ENCODE measurements at regions not wholly inside any gene's neighbourhood (a gene's known extent, or its start where the extent isn't known, plus 50 kb on each side); places are given as distances from the start of the nearest gene placed in this dataset.
"Not testable (repeated sequence)": the region's sequence is repeated elsewhere in the genome, so short reads cannot be mapped to it uniquely, and the experiment has no call there.

DNA sequence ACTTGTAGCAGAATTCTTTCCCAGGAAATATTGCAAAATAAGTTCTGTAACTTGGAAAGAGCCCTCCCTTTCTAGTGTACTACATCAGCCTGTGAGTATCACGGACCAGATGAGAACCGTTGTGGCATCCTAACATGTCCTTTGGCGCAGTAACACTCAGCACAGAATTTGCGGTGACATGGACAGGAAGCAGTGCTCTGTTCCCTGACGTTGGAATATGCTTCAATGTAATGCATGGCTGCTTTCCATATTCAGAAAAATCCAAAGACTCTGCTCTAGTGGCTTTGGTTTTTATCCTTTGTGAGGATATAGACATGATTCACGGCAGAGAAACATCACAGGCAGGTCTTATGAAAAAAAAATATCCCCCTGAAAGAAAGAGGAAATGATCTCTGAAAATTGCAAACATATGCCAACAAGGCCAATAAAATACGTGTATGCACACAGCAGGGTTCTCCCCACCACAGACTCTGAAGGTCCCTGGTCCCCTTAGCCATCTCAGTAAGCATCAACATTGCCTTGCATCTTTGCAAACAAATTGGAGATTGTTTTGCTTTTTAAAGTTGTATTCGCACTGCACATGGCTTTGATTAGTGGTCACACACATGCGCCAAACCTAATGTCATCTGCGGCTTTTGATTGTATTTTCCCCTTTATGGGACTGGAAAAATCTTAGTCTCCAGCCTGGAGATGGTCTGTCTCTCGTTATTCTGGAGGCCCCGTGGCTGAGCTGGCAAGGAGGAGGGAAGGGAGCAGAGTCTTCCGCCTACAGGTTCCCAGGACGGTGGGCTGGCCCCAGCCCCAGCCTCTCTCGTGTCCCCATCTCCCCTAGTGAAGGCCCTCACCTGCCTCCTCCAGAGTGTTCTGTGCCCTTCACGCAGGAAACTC, 122.9 kb downstream of the COPS8 start:
- ATAC-seq (no peak), DNase-seq (no peak)
- intact Hi-C loops (cut with DNase I, micrococcal nuclease) = no loop called here

GRCh38 chr2:237209885-237210284, 124.2 kb downstream of the COPS8 start:
- intact Hi-C loops (cut with DNase I, micrococcal nuclease) = no loop called here
- no peak for DNase-seq

GRCh38 chr2:237210297-237210696, 124.6 kb downstream of the COPS8 start:
- DNase-seq (no peak), ATAC-seq (no peak)
- intact Hi-C loops (cut with DNase I, micrococcal nuclease) = no loop called here

More at GRCh38 chr2:237209885-237210284, 124.2 kb downstream of the COPS8 start:
- ATAC-seq = no peak

GRCh38 chr2:237210763-237211162, 125.1 kb downstream of the COPS8 start:
- ATAC-seq (no peak), DNase-seq (no peak)
- intact Hi-C loops (cut with DNase I, micrococcal nuclease) = no loop called here

DNA sequence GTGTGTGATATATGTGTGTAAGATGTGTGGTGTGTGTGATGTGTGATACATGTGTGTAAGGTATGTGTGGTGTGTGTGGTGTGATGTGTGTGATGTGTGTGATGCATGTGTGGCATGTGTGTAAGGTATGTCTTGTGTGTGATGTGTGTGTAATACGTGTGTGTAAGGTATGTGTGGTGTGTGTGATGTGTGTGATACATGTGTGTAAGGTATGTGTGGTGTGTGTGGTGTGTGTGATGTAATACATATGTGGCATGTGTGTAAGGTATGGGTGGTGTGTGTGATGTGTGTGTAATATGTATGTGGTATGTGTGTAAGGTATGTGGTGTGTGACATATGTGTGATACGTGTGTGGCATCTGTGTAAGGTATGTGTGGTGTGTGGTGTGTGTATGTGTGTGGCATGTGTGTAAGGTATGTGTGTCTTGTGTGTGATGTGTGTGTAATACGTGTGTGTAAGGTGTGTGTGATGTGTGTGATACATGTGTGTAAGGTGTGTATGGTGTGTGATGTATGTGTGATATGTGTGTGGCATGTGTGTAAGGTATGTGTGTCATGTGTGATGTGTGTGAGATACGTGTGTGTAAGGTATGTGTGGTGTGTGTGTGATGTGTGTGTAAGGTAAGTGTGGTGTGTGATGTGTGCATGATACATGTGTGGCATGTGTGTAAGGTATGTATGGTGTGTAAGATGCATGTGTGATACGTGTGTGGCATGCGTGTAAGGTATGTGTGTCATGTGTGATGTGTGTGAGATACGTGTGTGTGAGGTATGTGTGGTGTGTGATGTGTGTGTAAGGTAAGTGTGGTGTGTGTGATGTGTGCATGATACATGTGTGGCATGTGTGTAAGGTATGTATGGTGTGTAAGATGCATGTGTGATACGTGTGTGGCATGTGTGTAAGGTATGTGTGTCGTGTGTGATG, 126.9 kb downstream of the COPS8 start:
- intact Hi-C loops (cut with DNase I, micrococcal nuclease); DNase-seq; ATAC-seq: not testable (repeated sequence)

DNA sequence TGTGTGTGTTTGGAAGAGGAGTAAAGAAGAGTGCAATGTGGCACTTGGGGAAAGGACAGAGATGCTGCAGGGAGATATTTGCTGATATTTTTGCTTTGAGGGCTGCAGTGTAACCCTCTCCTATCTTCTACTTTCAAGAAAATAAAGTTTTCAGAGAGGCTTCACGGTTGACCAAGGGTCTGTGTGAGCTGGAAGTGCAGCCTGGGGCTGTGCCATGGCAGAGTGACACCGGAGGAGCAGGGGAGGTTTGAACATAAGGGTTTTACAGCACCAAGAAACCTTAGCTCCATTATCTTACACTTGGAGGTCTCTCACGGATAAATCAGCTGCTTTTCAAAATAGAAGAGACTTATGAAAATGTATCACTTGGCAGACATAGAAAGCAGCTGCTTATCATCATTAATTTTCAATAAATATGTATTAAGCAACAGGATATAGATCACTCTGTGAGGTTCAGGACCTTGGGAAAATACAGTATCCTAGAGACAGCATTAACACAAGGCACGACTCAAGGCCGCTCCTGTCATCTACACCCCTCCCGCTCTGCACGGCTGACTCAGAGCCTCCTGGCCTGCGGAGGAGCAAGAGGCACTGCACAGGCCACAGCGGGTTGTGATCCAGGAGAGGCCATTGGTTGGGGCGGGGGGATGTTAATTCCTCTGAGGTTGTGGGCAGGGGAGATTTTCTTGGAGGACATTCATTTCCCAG, 127.8 kb downstream of the COPS8 start:
- intact Hi-C loops (cut with DNase I, micrococcal nuclease) = no loop called here
- peak in 1 of 2 donors; percentile 20 for DNase-seq
- no peak for ATAC-seq

GRCh38 chr2:237214030-237214675, 128.5 kb downstream of the COPS8 start:
- intact Hi-C loops (cut with DNase I, micrococcal nuclease) = no loop called here
- DNase-seq (no peak), ATAC-seq (no peak)

DNA sequence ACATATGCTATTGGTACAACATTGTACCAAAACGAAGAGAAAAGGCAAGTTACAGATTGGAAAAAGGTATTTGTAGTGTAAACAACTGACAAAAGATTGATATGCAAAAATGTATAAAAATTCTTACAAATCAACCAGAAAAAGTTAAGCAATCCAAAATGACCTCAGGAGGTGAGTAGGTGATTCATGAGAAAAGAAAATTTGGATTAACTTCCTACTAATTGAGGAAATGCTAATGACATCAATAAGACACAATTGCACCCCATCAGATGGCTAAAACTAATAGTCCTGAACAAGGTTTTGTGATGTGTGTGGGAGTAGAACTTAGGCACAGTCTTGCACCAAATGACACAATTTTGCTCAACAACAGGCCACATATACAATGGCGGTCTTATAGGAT, 129.3 kb downstream of the COPS8 start:
- DNase-seq (no peak), ATAC-seq (no peak)
- intact Hi-C loops (cut with DNase I, micrococcal nuclease) = no loop called here

DNA sequence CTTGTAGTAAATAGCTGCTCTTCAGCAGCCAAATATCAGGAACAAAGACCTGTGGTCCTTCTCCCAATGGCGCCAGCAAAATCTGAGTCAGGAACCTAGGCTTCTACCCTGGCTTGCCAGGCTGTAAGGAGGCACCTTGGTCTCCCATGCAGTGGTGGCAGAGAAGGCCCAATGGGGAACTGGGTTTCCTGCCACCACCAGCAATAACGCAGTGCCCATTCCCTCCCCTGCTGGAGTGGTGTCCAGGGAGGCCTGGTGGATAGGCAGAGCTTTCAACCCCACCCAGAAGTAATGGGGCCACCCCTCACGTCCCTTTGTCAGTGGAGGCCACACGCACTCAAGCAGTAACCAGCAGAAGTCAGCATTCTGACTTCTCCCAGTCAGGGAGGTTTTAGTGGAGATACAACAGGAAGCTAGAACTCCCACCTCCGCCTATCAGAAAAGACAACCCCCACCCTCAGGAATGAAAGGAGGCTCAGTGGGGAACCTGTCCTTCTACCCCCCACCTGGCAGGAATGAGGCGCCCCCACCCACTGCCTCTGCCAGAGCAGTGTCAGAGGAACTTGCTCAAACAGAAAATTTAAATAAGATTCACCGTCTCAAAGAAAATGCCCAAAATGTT, 132.4 kb downstream of the COPS8 start:
- intact Hi-C loops (cut with DNase I, micrococcal nuclease) = no loop called here
- no peak for ATAC-seq
- DNase-seq = no peak

DNA sequence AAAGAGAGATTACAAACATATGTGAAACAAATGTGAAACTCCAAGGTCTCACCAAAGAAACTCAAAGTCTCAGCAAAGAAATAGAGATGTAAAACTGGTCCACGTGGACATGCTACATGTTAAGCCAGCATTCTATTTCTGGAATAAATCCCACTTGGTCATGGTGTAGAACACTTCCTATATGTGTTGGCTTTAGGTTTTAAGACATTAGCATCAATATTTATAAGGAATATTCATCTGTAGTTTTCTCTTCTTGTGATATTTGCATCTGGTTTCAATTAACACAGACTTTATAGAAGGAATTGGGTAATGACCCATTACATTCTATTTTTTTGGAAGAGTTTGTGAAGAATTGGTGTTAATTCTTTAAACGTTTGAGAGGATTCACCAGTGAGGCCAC, 133.1 kb downstream of the COPS8 start:
- ATAC-seq (no peak), DNase-seq (no peak)
- intact Hi-C loops (cut with DNase I, micrococcal nuclease) = no loop called here

GRCh38 chr2:237219826-237220225, 134.1 kb downstream of the COPS8 start:
- intact Hi-C loops (cut with DNase I, micrococcal nuclease) = no loop called here
- DNase-seq = no peak
- ATAC-seq = no peak

DNA sequence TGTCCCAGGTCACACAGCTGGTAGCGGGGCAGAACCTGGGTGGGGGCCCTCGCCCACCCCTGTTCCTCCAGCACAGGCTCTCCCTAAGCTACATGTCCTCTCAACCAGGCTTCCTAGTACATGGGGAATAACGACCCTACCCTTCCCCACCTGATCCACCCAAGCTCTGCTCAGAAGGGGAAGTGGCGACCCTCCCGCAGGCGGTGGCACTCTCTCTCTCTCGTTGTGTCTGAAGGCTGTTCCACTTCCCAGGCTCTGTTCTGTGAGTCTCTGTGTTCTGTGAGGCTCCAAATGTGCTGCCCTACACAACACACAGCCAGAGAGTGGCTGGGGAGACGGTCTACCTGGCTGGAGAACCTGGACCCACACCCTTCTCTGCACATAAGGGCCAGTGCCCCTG, 135.8 kb downstream of the COPS8 start:
- no peak for DNase-seq
- ATAC-seq = no peak
- intact Hi-C loops (cut with DNase I, micrococcal nuclease) = no loop called here

DNA sequence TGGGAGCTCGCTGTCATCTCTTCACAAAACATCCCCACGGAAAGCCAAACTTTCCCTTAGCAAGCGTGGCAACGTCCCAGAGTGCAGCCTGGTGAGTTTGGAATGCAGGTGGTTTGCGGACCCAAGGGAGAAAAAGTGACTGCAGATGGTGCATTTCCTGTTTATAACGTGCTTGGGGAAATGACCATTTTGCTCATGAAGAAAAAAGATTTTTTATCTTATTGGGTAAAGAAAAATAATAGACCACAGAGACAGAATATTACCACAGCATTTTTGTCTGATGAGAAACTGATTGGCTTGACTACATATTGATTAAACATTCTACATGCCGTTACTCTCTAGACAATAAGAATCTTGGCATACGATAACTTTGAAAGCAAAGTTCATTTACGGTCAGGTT, 136.5 kb downstream of the COPS8 start:
- DNase-seq (no peak), ATAC-seq (no peak)

DNA sequence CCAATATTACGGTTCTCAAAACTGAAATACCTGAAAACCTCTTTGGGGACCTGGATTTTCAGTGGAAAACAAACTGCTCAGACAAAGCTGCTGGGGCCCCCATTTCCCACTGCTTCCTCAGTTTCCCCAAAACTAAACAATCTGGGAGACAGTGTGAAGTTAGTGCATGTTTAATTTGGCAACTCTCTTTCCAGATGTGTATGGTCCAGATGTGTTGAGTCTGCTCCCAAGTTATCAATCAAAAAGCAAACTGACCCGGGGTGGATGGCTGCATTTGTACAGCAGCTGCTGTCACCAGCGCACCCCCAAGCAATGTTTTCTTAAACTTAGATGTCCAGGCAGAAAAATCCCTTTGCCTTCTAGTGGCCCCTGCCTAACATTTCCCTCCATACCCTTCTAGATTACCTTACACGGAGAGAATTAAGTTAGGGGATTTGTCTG, 136.9 kb downstream of the COPS8 start:
- ATAC-seq = no peak
- no peak for DNase-seq
- intact Hi-C loops (cut with DNase I, micrococcal nuclease) = no loop called here

More for the DNA sequence above, 136.5 kb downstream of the COPS8 start:
- intact Hi-C loops (cut with DNase I, micrococcal nuclease) = no loop called here

GRCh38 chr2:237223201-237223861, 137.6 kb downstream of the COPS8 start:
- no peak for ATAC-seq
- DNase-seq = no peak
- intact Hi-C loops (cut with DNase I, micrococcal nuclease) = no loop called here

- ATAC-seq (no peak), DNase-seq (no peak)
- intact Hi-C loops (cut with DNase I, micrococcal nuclease) = no loop called here
Observed at GRCh38 chr2:237227190-237227589, 141.5 kb downstream of the COPS8 start.

GRCh38 chr2:237227592-237228280, 142.0 kb downstream of the COPS8 start:
- ATAC-seq = no peak

More at GRCh38 chr2:237227592-237228280, 142.0 kb downstream of the COPS8 start:
- DNase-seq = no peak
- intact Hi-C loops (cut with DNase I, micrococcal nuclease) = no loop called here
